HG03571 (cell line): ENCODE measurements at regions not wholly inside any gene's neighbourhood (a gene's known extent, or its start where the extent isn't known, plus 50 kb on each side); places are given as distances from the start of the nearest gene placed in this dataset.

Experiments
- ATAC-seq: cut with Tn5 transposase; IDR thresholded peaks from one replicate; pipeline ENCODE4 v1.9.1; 2021; ENCODE audit not compliant: unreplicated experiment

DNA sequence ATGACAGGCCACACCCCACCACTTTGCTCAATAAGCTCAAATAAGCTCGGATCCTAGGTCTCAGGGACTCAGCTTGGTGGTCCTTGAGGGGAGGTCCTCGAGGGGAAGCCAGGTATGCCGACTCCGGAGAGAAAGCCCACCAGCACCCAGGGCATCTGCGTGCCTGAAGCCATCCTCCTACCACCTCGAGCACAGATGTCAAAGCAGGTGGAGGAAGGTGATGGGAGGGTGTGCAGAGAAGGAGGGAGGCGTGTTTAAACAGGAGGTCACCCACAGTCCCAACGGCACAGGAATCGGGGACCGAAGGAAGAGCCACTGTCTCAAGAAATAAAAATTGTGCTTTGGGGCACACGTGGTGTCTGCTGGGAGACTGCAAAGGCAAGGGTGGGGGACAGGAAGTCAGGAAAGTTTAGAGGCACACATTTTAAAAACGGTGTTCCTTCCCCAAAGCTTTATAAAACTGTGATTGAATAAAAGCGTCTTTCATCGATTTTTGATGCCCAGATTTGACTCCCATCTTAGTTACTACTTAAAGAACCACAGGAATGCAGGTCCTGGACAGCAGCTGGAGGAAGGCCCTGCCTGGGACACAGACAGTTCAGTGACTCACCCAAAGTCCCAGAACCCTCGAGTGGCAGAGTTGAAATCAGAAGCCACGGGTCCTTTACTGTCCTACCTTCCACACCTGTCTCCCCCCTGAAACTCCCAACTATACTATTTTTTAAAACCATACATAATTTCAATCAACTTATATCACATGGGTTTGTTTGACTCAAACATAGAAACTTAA is 221.0 kb upstream of the PDE10A start:
- no peak for ATAC-seq

DNA sequence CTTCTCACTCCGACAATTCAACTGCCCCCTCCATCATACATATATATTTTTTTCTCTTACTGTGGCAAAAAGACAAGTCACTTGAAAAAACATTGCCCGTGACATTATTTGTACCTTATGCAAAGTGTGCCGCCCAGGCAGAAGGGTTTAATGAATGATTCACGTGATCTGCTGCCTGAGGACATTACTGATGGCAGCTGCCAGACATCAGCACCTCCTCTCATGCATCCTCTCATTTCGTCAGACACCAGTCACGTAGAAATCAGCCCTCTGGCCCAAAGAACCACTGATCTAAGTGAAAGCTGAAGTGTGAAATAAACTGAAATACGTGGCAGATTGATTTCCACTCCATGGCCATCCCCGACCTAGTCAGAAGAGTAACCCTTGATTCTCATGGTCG is 218.8 kb upstream of the PDE10A start:
- ATAC-seq, result no peak

DNA sequence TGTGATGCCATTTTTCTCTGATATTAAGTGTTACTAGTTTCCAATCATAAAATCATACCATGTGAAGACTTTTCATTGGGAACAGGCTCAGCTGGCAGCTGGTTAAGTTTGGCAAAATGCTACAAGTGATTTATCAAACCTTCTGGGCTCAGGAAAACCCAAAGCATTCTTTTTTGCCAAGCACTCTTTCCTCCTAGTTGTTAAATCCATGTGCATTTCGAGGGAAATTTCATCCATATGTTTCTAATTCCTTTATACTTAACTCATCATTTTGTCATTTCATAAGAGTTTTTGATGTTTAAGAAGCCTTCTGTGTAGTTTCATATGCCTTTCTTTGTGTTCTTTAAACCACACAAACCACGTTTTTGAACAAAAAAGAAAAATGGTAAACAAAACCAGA is 217.6 kb upstream of the PDE10A start:
- ATAC-seq, result no peak

DNA sequence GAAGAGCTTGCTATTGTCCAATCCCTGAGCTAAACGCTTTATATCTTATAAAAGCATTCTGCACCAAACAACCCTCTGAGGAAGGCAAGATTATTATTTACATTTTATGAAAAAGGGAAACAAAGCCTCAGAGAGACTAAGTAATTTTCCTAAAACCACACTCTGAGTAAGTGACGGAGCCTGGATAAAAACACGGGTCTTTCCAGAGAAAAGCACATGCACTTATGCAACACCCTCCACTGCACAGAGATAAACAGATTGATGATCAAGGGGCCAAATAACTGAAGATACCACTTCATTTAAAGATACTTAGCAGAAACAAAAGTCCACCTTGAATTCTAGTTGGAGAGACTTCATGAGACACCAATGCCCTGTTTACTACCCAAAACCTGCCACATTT is 214.7 kb upstream of the PDE10A start:
- ATAC-seq, result no peak

DNA sequence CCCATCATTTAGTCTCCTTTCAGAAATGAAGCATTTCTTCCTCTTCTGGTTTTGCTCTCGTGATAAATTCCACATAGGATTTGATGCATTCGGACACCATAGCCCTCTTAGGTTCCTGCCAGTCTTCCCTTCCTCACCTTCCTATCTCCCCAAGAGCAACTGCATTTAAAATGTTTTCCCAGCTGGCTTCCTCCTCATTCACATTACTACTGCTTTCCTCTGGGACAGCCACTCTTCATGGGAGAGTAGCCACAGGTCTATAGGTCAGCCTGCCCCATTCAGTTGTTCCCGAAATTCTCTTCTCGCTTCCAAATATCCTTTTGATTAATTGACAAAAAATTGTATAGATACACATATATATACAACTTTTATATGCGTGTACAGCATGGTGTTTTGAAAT is 214.2 kb upstream of the PDE10A start:
- no peak for ATAC-seq

DNA sequence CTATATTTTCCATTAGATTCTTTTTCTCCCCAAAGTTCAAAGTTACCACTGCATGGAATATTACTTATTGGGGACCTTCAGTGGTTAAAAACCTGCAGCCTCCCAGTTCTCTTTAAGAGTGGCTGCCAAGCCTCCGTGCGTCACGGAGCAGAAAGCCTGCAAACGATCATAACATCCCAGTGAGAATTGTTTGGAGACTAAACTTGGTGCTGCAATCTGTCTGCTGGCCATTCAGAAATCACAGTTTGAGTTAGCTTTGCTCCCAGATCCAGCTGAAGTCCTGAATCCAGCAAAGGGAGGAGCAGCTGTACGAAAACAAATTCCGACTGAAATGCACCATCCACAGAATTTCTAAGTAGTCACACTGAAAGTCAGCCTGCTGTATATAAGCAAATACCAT is 213.5 kb upstream of the PDE10A start:
- no peak for ATAC-seq

DNA sequence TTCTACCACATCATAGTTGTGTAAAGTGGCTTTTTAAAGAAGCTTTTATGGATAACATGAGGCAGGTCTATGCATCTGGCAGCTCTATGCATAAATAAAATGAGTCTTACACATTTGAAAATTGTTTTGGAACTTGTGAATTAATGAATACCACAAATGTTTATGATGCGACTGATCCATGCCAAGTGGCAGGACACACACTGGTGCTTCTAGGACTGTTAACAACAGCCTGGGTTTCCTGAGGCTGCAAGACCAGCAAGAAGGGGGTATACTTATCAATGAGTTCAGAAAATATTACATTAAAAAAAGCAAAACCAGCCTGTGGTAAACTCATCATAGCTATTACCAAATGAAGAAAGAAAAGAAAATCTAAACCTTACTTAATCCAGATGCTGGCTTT is 212.9 kb upstream of the PDE10A start:
- no peak for ATAC-seq

DNA sequence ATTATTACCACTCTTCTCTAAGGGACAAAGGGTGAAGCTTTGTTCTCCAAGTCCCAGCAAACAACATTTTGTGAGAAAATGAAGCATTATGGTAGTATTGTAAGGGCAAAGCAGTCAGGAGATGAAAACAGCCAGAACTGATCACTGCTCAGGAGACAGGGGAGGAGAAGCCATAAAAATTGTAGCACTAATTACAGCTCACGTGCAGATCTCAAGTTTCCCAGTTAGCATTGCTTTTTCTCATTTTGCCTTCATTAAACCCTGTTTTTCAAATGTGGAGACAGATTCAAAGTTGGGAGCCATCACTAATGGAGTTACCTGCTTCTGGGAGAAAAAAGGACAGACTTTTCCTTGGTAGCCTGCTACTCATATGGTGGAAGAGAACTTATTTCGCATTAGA is 210.9 kb upstream of the PDE10A start:
- ATAC-seq, result no peak

DNA sequence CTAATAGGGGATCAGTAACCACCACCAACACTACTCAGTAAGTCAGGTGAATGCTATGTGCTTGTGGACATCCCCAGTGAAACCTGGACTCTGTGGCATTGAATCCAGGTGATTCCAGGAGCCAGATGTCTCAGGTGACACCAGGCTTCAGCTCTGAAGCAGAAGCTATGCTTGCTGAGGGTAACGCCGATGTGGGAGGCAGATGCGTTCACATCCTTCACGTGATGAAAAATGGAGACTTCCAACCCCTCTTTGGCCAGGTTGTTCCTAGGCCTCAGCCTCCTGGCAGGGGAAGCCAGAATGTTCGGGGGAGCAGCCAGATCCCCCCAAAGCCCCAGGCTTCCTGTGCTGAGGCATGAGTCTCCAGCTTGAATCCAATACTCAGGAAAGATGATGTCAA is 209.8 kb upstream of the PDE10A start:
- ATAC-seq, result no peak

DNA sequence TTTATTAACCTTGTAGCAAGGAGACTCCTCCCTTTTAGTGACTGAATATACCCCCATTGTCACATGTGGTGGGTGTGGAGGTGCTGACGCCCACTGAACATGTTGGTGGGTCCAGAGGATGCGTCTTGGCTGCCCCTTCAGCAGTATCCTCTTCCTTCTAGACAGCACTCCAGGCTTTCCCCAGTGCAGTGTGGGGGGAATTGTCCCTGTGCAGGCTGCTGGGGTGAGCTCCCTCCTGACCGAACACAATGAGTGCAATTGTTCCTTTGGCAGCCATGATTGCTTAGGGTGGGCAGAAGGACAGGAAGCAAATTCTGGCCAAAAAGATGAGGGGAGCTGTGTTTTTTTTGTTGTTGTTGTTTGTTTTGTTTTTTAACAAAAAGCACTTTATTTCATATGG is 209.3 kb upstream of the PDE10A start:
- no peak for ATAC-seq

DNA sequence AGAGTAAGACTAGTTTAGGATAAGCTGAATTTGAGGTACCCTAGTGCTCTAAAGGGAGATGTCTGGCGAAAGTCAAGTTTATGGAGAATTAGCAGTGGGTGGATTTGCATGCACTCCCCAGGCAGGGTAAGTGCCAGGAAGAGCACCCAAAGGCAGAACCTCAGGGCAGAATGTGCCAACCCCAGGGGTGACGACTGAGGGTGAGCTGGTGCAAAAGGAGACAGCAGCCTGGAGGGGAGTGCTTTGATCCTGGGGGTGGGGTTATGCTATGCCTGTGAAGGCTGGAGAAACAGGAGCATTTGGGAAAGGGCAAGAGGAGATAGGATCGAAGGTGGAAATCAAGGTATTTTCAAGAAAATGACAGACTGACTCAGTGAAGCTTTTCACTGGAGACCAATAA is 208.5 kb upstream of the PDE10A start:
- no peak for ATAC-seq

DNA sequence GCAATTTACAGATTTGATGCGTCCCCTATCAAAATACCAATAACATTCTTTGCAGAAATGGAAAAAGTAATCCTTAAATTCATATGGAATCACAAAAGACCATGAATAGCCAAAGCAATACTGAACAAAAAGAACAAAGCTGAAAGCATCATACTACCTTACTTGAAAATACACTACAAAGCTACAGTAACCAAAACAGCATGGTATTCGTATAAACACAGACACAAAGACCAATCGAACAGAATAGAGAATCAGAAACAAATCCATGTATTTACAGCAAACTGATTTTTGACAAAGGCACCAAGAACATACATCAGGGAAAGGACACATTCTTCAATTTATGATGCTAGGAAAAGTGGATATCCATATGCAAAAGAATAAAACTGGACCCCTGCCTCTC is 206.5 kb upstream of the PDE10A start:
- ATAC-seq, result no peak

DNA sequence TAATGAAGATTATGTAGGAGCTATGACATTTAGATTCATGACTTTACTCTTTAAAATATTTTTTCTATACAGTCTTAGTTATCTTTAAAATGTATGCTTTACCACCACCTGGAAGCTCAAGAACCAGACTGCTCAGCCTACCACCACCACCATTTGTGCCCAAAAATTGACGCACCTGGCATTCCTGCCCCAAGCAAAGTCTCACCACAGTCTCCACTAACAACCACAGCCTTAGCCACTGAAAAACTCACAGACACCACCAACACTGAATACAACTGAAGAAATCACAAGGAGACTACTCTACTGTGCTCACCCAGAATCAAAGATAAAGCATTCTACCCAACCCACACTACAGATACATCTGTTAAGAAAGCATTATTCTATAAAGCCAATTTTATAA is 201.9 kb upstream of the PDE10A start:
- no peak for ATAC-seq

DNA sequence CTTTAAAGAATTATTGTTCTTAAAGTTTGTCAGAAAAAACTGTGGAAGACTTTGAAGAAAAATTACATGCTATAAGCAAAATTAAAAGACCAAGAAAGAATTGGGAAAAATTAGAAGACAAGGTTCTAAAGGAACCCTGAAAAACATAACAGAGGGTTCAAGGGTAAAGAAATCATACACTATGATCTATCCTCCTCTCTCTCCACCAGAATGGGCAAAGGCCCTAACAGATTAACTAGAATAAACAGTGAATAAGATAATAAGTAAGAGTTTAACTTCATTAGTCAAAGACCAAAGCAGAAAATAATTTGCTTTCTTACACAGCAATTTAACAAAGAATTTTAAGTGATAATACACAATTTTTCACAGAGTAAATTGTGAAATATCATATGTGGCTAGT is 201.2 kb upstream of the PDE10A start:
- ATAC-seq, result no peak

DNA sequence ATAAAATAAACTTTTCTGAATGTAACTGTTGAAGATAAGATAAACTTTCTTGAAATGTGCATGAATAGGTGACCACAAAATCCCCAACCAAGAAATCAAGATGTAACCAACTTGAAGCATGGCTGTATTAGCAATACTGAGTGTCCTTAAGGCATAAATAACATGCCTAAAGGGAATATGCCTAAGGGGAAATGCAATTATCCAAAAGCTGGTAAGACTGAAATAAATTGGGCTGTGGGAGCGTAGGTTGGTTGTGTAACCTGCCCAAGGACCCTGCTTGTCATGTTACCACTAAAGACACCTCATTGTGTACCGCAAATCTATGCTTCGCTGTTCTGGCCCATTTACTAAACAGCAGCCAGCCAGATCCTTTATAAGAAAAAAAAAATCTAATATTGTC is 200.8 kb upstream of the PDE10A start:
- no peak for ATAC-seq

DNA sequence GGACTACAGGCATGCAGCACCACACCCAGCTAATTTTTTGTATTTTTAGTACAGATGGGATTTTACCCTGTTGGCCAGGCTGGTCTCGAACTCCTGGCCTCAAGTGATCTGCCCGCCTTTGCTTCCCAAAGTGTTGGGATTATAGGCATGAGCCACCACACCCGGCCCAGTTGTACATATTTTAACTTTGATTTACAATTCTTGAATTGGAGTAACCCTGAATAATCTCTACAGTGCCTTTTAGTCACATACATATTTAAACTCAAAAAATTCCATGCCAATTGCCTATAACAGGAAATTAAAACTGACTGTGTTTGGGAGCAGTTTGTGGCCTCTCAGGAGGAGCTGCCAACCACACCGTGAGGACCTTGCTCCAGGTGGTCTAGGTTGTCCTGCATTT is 199.8 kb upstream of the PDE10A start:
- ATAC-seq, result no peak

DNA sequence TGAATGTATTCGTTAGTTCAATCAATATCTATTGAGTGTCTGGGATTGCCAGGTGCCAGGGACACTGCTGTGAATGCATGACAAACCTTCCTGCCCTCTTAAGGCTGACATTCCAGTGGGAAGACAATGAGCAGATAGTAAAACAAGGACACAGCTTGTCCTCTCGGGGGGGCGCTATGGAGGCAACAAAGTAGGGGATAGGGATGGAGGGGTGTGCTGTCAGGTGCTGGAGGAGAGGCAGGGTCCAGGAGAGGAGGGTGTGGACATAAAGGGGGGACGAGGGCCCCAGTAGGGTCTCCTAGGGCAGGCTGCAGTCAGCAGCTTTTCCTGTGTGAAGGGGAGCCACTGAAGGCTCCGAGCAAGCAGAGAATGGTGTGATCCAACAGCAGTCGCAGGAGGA is 198.2 kb upstream of the PDE10A start:
- ATAC-seq, result no peak

DNA sequence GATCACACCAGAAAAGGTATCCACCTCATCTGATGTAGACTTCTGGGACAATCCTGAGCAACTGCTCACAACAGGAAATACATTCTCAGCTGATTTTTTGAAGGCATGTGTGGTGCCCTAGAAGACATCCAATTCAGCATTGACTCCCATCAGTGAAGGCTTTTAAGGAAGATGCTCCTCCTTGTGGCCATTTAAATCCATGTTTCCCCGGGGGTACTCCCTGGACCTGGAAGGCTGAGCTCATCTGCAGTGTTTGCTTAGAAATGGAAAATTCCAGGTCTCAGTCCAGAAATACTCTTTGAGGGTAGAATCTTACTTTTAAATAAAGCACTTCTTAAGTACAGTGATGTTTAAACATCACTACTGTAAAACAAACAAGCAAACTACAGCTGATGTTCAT is 195.5 kb upstream of the PDE10A start:
- ATAC-seq, result no peak

DNA sequence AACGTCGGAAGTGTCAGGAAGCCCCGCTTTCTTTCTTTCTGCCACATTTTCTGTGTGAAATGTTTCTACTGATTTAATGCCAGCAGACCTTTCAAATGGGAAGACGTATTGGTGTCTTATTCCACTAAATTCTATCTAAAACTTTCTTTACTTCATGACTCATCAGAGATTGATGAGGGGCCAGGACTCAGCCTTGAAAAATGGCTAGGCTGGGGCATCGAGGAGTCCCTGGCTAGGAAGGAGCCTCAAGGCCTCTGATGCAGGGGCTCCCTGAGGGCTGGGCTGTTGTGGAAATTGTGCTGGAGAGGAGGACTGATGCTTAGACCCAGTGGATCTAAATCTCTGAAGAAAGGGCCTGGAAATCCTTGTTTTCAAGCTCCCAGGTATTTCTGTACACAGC is 192.8 kb upstream of the PDE10A start:
- no peak for ATAC-seq

DNA sequence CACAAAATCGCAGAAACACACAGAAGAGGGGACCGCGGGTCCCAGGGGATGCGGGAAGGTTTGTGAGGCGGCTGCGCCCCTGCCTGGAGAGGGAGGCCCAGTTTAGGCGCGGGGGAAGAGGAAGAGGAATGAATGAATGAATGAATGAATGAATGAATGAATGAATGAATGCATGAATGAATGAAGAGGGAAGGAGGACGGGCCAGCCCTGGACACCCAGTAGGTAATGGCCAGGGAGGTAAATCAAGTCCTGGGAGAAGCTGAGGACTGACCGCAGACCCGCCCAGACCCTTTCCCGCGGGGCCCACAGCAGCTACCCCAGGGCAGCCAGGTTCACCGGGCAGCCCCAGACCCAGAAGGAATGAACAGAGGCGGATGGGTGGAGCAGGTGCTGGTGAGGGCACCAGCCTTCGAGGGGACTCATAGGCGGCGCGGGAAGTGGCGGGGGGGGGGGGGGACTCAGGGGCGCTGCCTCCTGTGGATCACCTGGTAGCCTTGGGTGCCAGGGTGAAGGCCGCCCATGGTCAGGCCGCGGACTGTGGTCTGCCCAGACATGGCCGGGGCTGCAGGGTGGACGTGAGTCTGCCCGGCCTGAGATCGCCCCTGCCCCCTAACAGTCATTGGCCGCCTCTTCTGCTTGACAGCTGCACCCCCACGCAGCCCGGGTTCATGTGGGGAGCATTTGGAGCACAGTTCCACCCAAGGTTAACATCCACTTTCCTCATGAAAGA is 192.0 kb upstream of the PDE10A start:
- ATAC-seq, result no peak

DNA sequence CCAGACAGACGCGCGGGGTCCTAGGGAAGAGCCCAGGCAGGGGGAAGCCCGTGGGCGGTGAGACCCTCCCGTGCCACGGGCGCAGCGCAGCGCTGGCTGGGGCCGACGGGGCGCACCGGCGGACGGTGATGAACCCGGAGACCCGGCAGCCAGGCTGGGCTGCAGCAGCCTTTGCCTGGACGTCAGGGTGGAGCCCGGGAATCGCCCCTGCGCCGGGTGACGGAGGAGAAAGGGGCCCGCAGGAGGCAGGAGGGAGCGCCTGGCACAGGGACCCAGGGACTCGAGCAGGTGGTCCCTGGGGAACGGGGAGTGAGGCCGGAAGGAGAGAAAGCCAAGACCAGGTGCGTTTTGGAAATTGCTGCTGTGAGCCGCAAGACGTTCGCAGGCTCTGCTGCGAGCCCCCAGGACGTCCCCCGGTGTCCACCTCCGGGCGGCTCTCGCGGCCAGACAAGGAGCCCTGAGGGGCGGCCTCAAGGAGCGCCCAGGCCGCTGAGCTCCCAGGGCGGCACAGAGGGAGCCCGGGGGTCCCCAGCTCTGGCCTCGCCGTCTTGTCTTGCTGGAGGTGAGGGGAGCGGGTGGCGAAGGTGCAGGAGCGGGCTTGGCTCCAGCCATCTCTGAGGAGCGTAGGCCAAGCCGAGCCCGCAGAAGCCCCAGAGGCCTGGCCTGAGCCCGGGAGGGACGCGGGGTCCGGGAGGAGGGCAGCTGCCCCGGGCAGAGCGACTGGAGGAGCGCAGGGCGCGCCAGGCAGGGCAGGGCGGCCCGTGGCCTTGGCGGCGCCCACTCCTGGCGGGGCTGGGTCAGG is 191.2 kb upstream of the PDE10A start:
- ATAC-seq, result no peak

DNA sequence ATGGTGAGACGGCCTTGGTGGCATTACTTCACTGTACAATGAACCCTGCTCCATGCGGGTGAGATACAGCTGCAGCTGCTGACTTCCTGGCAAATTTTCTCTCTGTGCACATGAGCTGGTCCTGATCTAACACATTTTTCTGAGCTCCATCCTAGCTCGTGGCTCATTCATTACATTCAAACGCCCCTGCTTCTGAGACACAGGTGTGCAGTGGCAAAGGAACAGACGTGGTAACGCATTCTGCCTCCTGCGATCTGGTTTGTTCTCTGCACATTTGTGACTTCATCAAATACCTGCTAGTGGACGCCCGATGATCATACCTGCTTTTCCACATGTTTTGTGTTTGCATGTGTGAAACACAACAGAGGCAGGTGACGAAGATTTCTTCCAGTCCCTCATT is 189.6 kb upstream of the PDE10A start:
- no peak for ATAC-seq
